CD4-positive, alpha-beta T cell treated with Interleukin-1 beta for 1 hour (primary cell): ENCODE measurements at regions not wholly inside any gene's neighbourhood (a gene's known extent, or its start where the extent isn't known, plus 50 kb on each side); places are given as distances from the start of the nearest gene placed in this dataset.

Experiments used
- DNase-seq, 2 donors: peaks; one replicate each; pipeline ENCODE4 v3.0.0-alpha.2; 2020 to 2022

DNA sequence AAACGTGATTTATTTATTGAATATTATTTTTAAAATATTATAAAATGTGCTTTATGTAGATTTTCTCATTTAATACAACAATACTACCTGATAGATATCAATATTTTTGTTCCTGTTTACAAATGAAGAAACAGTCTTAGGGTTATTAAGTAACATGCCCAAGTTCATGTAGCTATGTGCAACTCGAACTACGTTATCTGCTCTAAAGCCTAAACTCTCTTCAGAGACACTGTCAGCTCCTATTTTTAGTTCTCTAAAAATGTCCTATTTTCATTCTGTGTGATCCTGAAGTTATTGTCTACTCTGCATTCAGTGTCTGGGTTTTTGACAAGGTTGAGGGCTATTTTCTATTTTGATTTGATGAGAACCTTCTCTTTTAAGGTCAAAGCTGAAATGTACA is 550.1 kb upstream of the B3GALT2 start:
- DNase-seq = no peak

DNA sequence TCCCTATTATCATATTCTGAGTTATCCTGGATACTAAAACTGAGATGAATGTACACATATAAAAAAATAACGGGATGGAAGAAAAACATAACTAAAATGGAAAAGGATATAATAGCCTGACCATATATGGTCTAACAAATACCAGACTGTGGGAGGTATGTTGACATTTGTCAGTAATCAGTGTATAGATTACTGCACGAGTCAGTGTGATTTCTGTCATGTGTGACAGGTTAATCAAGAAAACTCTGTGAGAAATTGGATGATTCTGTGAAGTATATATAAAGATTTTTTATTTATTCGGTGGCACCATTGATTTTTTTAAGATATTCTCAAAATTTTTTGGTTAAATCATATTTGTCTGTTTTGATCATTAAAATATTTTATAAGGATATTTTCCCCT is 547.3 kb upstream of the B3GALT2 start:
- no peak for DNase-seq

DNA sequence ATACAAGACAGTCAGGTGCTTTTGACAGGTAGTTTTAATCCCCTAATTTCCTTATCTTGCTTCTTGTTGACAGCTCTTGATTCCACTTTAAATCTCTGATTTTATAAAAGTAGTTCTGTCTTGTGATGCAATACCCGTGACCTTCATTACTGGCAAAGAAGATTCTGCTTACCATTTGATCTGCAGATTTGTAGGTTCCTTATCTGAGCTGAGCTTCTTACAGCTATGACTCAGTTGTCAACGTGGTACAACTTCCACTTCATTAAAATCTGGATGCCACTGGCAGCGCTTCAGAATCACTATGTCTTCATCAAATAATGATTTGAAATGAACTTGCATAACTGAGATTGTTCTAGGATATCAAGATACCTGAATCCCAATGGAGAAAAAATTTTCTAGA is 543.6 kb upstream of the B3GALT2 start:
- DNase-seq = no peak

DNA sequence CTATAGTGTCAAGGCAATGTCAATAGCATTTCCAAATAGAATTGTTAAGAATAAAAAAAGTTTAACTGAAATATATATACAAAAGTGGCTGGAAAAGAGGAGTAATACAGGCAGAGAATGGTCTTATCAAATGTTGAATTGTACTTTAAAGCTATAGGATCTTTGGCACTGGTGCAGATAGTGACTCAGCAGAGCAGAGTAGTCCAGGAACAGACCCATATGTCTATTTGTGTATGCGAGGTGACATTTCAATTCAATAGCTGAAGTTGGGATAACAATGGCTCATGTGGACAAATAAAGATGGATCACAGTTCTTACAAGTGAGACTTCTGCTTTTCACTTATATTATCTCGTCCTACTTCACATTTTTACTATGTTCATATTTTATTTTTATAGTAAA is 543.0 kb upstream of the B3GALT2 start:
- DNase-seq = no peak

DNA sequence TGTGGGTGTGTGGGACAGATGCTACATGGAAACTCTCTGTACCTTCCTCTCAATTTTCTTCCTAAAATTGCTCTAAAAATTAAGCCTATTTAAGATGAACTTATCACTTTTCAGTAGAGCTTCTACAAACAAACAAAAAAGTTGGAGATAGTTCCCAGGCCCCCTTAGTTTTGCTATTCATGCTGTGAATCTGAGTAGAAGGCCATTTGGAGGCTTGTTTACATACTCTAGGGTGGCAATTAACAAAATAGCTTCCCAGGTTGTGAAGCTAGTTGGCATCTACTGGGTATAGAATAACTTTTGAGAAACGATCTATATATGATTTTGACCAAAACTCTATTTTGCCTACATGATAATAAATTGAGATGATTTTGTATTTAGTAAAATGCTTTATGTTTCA is 541.4 kb upstream of the B3GALT2 start:
- DNase-seq = no peak

DNA sequence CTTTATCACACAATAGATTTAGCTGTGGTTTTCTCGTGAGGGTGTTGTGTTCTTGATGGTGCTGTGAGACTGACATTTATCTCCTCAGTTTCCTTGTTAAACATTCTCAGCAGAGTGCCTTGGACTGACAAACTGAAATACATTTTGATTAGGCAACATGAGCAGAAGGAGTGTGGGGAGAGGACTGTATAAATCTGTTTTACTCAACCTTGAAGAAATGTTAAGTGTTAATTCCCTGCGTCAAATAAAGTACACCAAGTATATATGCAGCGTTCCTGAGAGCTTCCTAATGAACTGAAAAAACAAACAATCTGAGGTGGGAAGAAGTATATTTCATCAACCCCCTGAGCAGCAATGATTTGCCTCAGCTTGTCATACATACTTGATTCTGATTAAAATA is 540.3 kb upstream of the B3GALT2 start:
- DNase-seq = no peak

DNA sequence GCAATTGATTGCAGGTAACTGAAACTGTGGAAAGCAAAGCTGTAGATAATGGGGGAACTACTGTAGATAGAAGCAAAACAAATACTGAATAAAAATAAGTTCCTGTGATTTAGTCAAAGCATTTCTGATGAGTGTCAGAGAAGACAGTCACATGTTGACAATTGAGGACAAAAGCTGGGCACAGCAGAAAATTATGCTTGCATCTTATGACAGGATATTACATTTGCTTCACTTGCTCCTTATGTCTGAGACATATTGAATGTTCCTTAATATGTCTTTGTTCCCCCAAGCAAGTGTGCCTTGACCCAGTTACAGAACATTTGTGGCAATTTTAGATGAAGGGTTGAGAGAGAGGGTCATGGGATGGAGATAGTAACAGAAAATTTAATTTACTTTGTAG is 526.0 kb upstream of the B3GALT2 start:
- no peak for DNase-seq

DNA sequence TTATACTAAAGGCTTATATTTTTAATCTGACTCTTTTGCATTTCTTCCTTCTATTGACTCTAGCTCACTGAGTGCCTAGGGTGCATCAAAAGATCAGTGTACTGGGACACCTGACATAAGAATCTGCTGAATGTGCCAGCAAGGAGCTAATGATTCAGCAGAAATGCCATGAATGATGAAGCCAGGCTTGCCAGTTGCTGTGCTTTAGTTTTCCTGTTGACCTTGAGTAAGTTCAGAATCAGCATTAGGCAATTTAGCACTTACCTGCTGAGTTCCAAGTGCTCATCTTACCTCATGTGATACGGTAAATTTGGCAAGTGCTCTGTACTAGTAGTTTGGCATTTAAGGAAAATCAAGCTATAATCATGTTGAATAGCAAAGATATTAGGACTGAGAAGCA is 523.2 kb upstream of the B3GALT2 start:
- no peak for DNase-seq

DNA sequence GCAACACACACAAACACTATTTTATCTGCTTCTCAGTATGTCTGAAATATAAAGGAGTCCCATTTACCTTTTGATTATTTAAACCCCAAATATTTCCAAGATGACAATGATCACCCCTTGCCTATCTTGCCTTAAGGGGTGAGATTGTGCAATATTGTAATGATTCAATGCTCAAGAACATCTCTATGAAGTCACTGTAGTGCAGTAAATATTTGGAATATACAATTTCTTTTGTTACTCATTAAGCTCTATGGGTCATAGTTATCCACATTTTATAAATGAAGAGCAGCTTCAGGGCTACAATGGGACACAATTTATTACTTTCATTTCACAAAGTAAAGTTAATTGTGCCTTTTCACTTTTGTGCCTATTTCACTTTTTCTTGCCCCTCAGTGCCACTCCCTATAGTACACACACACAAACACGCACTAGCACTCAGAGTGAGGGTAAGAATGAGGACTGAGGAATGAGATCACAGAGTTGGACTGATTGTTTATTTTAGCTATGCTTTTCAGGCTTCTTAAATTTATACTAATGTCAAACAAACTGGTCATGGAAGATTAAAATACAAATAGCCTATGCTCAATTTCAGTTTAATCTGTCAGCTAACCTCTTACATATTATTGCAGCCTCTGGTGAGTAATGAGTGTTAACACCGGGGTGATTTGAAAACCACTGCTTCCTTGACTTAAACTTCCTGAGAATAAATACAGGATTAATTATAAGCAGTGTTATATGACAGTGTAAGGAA is 521.0 kb upstream of the B3GALT2 start:
- no peak for DNase-seq

DNA sequence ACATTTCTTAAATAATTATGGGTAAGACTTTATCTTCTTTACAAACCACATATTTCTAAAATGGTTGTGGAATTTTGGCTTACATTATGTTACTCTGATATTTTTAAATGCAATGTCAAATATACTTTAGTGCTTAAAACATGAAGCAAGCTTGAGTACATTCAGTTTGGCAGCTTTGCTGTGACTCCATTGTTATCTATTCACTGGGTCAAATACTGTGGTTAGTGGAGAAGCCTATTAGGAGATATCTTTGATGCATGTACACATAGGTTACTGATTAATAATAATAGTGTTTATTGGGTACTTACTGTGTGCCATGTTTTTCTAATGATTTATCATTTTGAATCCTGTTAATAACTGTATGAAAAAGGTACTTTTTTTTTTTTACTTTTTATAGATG is 520.4 kb upstream of the B3GALT2 start:
- DNase-seq = no peak

DNA sequence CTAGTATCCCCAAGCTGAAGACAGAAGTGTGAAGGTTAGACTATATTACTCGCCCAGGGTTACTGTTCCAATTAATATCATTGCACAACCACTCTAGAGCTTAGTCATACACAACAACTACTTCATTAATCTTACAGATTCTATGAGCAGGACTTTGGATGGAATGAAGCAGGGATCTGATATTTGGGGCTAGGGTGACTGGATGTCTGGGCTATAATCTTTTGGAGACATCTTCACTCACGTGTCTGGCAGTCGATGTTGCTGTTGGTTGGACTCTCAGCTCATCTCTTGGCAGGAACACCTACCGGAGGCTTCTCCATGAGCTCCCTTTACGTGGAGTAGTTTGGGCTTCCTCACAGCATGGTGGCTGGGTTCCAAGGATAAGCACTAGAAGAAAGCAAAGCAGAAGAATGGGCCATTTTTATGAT is 519.2 kb upstream of the B3GALT2 start:
- DNase-seq = no peak

DNA sequence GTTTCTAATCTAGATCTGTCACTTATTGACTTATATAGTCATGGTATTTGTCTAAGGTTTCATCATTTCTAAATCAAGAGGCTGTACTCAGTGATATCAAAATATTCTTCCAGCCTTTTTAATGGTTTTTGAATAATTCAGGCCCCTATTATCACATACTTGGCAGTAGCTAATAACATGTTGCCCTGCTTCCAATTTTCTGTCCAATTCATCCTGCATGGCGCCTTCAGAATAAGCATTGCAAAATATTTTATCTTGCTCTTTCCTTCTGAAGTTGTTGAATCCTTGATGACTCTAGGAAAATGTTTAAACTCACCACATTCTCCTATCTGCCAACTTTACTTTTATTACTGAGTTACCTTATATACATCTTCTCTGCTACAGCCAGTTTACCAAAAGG is 517.2 kb upstream of the B3GALT2 start:
- no peak for DNase-seq

DNA sequence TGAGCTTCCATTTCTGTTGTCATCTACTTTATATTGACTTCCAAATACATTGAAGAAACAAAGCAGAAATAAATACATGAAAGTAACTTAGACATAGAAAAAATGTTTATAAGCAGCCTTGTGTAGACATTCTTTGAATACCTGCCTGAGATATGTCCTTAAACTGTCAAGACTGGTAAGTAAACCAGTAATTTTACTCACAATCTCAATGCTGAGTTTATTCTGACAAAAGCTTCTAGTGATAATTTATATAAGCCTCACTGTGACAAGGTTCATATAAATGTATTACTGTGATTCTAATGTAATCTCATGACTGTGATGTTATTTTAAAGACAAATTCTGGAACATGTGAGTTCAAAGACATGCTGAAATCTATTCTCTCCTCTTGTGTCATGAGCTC is 516.7 kb upstream of the B3GALT2 start:
- no peak for DNase-seq

DNA sequence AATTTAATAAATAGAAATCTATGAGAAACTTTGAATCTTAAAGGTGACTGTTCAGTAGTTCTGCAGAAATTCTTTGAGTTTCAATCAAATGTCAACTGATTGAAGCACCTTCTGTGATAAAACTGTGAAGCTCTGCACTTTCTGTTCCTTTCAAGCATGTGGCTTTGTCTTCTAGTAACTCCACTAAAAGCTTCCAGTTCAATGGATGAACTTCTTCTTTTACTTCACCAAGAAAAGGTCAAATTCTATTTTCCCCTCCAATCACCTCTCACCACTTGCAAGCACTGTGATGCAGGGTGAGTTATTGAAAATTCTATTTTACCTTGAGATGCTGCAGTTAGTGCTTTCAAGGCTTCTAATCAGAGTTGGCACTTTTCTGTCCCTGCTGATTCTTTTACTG is 515.3 kb upstream of the B3GALT2 start:
- DNase-seq = no peak

DNA sequence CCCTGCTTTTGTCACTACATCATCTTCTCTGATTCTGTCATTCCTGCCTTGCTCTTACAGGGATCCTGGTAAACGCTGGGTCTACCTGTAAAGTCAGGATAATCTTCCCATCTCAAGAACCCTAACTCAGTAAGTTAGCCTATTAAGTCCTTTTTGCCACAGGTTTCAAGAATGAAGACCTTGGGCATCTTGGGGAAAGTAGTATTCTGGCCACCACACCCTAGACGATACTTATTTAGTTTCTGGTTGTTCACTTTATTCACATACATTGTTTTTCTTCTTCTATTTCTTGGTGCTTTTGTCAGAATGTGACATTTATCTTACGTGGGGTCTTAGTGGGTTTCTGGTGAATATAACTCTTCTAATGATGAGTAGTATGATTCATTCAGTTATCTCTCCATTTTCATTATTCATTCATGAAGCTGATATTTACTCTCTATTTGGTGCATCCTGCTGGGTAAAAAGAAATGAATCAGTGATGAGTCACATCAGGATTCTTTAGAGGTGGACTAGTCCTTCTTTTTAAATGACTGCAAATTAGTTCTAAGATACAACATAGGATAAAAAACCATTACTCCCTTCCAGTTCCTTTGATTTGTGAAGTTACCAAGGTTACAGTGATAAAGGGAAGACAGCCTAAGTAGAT is 514.4 kb upstream of the B3GALT2 start:
- DNase-seq = no peak

DNA sequence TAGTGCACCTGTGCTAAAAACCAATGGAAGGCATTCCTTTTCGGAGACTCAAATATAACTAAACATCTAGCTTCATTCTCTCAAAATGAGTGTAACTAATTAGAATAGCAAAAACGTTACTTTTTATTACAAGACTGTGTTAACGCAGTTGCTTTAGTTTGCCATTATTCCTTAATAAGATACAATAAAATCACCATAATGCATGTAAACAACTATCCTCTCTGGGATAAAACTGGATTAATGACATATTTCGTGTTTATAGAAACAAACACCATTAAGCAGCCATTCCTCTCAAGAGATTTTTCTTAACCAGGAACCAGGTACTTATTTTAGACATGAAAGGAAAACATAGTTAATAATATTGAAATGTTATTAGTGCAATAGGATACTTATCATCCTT is 512.8 kb upstream of the B3GALT2 start:
- DNase-seq = no peak

DNA sequence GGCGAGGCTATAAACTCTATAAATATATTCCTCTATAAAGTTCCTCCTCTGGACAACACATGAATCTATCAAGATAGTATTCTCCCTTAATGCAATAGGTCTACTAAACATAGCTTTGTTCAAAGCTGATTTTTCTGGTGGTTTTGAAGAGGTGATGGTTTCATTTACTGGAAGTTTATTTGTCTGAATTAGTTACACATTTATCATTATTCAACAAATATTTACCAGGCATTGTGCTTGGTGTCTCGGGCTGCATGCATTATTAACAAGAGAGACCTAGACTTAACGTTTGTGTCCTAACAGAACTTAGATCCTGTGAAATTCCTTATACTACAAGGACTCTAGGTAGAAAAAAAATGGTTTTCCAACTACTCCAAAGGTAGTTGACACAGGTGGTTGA is 511.4 kb upstream of the B3GALT2 start:
- no peak for DNase-seq

DNA sequence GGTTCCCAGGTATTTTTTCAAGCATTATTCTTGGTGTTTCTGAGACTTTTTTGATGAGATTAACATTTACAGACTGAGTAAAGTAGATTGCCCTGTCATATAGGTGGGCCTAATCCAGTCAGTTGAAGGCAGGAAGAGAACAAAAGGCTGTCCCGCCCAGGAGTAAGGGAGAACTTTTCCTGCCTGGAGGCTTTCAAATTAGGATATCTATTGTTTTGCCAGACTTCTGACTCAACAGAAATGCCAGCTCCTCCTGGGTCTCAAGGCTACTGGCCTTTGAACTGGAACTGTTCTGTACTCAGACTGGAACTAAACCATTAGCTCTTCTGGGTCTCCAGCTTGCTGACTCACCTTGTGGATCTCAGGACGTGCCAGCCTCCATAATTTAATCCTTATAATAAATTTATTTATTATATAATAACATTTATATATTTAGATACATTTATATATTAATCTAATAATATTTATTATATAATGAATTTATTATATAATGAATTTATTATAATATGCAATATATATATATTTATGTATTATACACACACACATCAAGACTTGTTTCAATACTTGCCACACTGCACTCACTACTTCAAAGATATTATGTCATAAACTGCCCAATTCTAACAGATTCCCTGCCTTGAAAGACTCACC is 510.8 kb upstream of the B3GALT2 start:
- DNase-seq = no peak

DNA sequence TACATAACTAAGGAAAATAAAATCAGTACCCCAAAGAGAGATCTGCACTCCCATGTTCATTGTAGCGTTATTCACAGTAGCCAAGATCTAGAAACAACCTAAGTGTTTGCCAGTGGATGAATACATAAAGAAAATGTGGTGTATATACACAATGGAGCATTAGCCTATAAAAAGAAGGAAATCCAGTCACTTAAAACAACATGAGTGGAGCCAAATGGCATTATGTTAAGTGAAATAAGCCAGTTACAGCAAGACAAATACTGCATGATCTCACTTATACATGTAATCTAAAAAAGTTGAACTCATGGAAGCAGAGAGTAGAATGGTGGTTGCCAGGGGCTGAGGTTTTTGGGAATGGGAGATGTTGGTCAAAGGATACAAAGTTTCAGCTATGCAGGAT is 508.3 kb upstream of the B3GALT2 start:
- no peak for DNase-seq

DNA sequence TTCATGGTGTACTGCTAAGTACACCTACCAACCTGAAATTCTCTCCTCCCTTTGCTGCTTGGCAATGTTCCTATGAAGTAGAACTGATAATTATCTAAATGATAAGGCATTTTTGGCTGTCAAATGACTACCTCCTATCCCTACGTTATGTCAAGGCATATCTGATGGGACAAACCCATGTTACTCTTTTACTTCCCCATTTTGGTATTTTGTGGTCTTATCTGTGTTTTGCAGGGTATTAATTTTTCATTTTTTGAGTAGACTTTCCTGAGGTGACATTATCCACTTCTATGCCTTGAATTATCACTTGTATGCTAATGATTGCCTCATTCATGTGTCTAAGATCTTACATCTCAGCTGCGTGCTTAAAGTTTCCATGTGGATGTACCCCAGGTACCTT is 499.6 kb upstream of the B3GALT2 start:
- DNase-seq = no peak

DNA sequence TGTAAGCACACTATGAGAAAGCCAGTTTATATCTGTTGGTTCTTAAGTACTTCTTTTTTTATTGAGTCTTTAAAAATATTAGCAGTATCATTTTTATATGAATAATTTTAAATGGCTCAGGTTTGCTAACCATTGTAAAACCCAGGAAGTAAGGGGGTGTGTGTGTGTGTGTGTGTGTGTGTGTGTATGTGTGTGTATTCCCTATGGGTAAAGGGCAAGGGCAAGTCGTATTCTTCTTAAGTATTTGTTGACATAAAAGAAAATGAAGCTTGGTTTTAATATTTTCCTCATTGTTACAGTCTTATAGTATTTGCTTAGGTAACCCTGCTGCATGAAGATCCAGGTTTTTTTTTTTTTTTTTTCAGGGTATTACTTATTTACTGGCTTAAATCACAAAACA is 495.0 kb upstream of the B3GALT2 start:
- DNase-seq = no peak

DNA sequence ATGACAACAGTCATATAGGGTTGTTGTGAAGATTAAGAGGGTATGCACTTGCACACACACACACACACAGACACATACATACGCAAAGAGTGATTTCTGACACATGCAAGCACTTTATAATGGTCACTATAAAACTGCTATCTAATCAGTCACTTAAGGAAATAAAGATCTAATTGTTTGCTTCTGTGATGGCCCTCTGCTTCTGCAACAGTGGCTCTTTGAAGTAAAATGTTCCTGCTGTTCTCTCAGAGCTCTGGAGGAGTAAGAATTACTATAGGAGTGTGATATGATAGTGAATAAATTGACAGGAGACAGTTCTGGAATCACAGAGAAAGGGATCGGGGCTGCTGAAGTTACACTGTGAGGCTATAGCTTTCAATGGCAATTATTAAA is 494.5 kb upstream of the B3GALT2 start:
- DNase-seq = no peak

DNA sequence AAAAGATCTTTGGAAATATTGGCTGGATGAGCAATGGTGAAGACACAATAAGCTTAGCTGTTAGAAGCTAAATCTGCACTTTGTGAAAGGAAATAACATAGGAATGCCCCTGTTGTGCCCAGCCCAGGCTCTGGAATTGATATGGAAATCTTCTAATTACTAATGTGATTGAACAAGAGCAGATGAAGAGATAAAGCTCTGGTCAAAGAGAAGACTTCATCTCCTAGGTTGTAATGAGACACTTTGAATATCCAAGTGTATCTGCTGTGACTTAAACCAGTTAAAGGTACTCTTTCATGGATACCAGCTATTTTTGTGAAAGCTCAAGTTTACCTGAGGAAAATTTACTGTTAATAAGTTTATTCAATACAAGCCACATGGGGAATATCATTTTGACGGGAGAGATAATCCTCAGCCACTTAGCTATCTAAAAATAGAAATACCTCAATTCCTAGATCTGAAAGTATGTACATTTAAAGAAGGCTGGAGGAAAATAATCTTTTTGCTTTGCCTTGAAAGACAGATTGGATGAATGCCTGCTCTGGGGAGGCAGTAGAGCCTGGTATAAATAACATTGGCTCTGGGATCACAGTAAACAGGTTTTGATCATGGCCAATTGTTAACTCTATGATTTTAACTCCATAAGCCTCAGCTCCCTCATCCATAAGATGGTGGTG is 494.0 kb upstream of the B3GALT2 start:
- DNase-seq = no peak

DNA sequence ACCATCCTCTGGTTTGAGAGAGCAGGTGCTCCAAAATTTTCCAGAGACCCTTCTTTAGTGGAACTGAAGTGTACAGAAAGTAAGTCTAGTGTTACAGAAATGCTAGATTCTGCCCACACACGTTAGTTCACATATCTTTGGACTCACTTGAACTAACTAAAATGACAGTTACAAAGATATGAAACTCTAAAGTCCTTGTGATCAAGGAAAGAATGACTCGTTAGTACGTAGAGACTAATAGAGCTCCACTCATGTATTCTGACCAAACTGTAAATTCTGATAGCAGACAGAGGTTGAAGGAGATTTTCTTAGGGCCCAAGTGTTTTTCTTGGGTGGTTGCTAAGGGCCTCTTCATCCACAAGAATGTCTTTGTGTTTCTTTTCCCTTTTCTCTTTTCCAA is 491.5 kb upstream of the B3GALT2 start:
- DNase-seq = no peak
